ENCODE measurements at regions not wholly inside any gene's neighbourhood (a gene's known extent, or its start where the extent isn't known, plus 50 kb on each side); places are given as distances from the start of the nearest gene placed in this dataset.

DNA sequence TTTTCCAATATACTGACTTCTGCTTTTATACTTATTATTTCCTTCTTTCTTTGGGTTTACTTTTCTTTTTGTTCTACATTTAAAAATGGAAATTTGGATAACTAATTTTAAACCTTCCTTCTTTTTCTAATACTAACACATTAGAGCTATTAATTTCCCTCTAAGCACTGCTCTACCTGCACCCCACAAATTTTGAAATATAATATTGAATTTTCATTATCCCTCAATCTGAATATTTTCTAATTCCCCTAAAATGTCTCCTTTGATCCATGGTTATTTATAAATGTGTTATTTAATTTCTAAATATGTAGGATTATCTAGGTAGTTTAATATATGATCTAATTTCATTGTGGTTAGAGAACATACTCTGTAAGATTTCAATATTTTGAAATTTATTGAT, 63.4 kb upstream of the LGALSL start:
- Histone ChIP-seq H3K27me3 (peaks cover 26% of the 10 kb centered on the region), H3K4me1 (ENCODE audit: low read depth) (no peaks in the 10 kb centered on the region), H3K9me3 (ENCODE audit: low read depth) (no peaks in the 10 kb centered on the region), H3K4me3 (no peak overlapping the region), H3K27ac (no peak overlapping the region), H3K36me3 (no peaks in the 10 kb centered on the region)
- TF ChIP-seq, protein P1, sequence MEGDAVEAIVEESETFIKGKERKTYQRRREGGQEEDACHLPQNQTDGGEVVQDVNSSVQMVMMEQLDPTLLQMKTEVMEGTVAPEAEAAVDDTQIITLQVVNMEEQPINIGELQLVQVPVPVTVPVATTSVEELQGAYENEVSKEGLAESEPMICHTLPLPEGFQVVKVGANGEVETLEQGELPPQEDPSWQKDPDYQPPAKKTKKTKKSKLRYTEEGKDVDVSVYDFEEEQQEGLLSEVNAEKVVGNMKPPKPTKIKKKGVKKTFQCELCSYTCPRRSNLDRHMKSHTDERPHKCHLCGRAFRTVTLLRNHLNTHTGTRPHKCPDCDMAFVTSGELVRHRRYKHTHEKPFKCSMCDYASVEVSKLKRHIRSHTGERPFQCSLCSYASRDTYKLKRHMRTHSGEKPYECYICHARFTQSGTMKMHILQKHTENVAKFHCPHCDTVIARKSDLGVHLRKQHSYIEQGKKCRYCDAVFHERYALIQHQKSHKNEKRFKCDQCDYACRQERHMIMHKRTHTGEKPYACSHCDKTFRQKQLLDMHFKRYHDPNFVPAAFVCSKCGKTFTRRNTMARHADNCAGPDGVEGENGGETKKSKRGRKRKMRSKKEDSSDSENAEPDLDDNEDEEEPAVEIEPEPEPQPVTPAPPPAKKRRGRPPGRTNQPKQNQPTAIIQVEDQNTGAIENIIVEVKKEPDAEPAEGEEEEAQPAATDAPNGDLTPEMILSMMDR (IDR thresholded peaks at IDR 0.05; ENCODE audit: low read depth, low read length): no peak
- DNase-seq (ENCODE audit: low read depth in 1 of 2, low spot score in 1 of 2): no peak

DNA sequence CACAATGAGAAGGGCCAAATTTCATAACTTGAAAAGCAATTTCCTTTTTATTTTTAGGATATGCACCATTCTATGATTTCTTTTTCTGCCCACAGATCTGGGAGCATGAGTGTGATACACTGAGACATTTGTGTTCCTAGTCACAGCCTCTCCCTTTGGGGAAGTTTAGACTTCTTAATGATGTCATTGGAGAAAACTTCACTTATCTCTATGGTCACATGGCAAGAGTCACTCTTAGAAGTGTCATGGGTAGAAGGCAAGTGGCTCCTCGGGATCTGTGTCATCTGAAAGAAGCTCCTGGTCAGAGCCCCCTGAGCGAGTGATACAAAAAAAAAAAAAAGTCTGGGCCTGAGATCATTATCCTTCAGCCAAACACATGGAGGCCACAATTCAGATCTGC, 62.5 kb upstream of the LGALSL start:
- peak in 1 of 2 donors; percentile 8 for DNase-seq (ENCODE audit: low read depth in 1 of 2, low spot score in 1 of 2)
- TF ChIP-seq, protein P1 (IDR thresholded peaks at IDR 0.05; ENCODE audit: low read depth, low read length): no peak
- H3K36me3 ChIP-seq: no peaks in the 10 kb centered on the region
- no peak overlapping the region for H3K4me3 ChIP-seq
- H3K27me3 ChIP-seq: peaks cover 34% of the 10 kb centered on the region
- H3K9me3 ChIP-seq (ENCODE audit: low read depth): no peaks in the 10 kb centered on the region
- no peaks in the 10 kb centered on the region for H3K4me1 ChIP-seq (ENCODE audit: low read depth)
- no peak overlapping the region for H3K27ac ChIP-seq

DNA sequence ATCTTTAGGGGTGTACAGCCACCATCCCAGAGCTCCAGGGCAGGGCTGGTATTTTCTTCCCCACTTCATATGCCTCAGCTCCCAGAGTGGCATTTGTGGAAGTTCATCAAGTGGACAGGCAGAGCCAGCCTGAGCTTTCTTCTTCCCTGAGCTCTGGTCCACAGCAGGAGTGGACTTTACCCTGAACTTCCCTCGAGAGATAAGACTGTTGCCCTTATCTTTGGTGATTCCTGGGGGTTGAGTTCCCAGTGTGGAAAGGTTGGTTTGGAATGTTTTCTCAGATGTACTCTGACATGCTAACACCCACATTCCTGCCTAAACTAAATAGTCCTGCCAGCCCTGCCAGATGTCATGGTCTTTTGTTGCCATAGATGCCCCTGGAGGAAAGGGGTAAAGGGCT, 62.0 kb upstream of the LGALSL start:
- no peak overlapping the region for H3K27ac ChIP-seq
- no peaks in the 10 kb centered on the region for H3K9me3 ChIP-seq (ENCODE audit: low read depth)
- no peaks in the 10 kb centered on the region for H3K4me1 ChIP-seq (ENCODE audit: low read depth)
- peaks cover 37% of the 10 kb centered on the region for H3K27me3 ChIP-seq
- peak in 1 of 2 donors; percentile 19 for DNase-seq (ENCODE audit: low read depth in 1 of 2, low spot score in 1 of 2)
- TF ChIP-seq, protein P1 (IDR thresholded peaks at IDR 0.05; ENCODE audit: low read depth, low read length): no peak
- H3K4me3 ChIP-seq: no peak overlapping the region
- H3K36me3 ChIP-seq: no peaks in the 10 kb centered on the region

DNA sequence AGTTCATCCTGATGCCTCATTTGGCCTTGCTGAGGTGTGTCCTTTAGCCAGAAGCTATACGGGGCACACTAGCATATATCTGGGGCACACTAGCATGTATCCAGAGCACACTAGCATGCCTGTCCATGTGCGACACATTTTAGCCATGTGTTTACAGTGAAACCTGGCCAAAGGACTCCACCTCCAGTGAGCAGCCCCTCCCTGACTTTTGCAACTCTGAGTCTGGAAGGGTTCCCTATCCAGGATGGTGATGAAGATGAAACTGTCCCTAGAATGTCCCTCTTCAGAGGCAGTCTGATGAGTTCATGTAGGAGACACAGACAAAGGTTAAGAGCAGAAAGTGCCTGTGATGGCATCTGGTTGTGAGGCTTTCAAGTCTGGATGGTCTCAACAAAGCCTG, 61.4 kb upstream of the LGALSL start:
- Histone ChIP-seq H3K27ac (no peak overlapping the region), H3K9me3 (ENCODE audit: low read depth) (no peaks in the 10 kb centered on the region), H3K4me3 (no peak overlapping the region), H3K36me3 (no peaks in the 10 kb centered on the region), H3K4me1 (ENCODE audit: low read depth) (no peaks in the 10 kb centered on the region), H3K27me3 (peaks cover 41% of the 10 kb centered on the region)
- DNase-seq (ENCODE audit: low read depth in 1 of 2, low spot score in 1 of 2): no peak
- TF ChIP-seq, protein P1 (IDR thresholded peaks at IDR 0.05; ENCODE audit: low read depth, low read length): no peak

DNA sequence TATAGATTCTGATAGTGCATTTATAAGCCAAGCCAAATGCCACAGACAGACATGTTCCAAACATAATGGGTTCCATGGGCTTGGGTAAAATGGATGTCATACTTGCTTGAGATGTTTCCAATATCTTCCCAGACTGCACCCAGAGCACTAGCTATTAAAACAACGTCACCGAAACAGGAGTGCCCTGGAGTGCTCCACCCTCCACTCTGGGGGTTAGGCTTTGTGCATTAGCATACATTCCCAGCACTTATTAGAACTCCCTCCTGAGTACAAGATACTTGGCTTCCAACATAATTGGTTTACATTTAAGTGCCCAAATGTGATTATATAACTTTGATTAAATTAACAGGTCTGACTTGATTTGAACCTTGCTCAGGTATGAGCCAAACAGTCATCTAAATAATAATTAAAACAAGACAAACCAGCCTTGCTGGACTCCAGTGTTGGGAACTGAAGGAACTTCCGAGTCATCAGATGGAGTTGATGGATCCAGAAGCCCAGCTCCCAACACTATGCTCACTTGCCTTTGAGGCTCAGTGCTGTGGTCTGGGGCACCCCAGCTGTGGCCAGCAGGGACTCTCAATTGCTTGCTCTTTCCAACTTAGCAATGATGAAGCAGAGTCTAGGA, 60.5 kb upstream of the LGALSL start:
- Histone ChIP-seq H3K27me3 (peaks cover 46% of the 10 kb centered on the region), H3K27ac (no peak overlapping the region), H3K4me1 (ENCODE audit: low read depth) (no peaks in the 10 kb centered on the region), H3K9me3 (ENCODE audit: low read depth) (no peaks in the 10 kb centered on the region), H3K4me3 (no peak overlapping the region), H3K36me3 (no peaks in the 10 kb centered on the region)
- no peak for DNase-seq (ENCODE audit: low read depth in 1 of 2, low spot score in 1 of 2)
- TF ChIP-seq, protein P1 (IDR thresholded peaks at IDR 0.05; ENCODE audit: low read depth, low read length): no peak
